ENCODE measurements at regions not wholly inside any gene's neighbourhood (a gene's known extent, or its start where the extent isn't known, plus 50 kb on each side); places are given as distances from the start of the nearest gene placed in this dataset.

DNA sequence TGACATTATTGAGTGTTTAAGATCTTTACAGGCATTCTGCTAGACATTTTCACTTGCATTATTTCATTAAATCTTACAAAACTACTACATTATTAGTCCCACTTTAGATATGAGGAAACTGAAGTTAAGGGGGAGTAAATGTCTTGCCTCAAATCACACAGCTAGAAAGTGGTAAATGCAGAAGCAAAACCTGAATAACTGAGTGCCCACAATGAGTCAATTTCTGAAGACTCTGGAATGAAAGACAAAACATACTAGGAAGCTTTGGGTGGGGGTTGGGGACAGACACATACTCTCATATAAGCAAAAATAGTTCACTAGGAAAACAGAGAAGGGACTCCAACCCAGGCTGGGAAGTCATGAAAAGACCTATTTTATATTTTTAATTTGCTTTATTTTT, 214.4 kb upstream of the LRATD1 start:
- Histone ChIP-seq H3K9me3 (replicated peaks) (peaks cover 12% of the 10 kb centered on the region), H3K36me3 (no peaks in the 10 kb centered on the region), H3K4me3 (no peak overlapping the region), H3K4me1 (no peaks in the 10 kb centered on the region), H3K27me3 (ENCODE audit: low read depth) (no peaks in the 10 kb centered on the region), H3K27ac (replicated peaks) (no peak overlapping the region)
- no peak for TF ChIP-seq CTCF (IDR thresholded peaks at IDR 0.05; ENCODE audit: borderline replicate concordance)
- no peak for DNase-seq
- intact Hi-C loops (cut with micrococcal nuclease): no loop called here

- Histone ChIP-seq H3K9me3 (replicated peaks) (no peaks in the 10 kb centered on the region), H3K4me3 (no peak overlapping the region), H3K27me3 (ENCODE audit: low read depth) (no peaks in the 10 kb centered on the region), H3K36me3 (no peaks in the 10 kb centered on the region), H3K4me1 (no peaks in the 10 kb centered on the region), H3K27ac (replicated peaks) (no peak overlapping the region)
- no peak for TF ChIP-seq CTCF (IDR thresholded peaks at IDR 0.05; ENCODE audit: borderline replicate concordance)
- intact Hi-C loops (cut with micrococcal nuclease): no loop called here
- no peak for DNase-seq
Measured at GRCh38 chr2:14420851-14421250, 211.7 kb upstream of the LRATD1 start.

- H3K4me3 ChIP-seq: no peak overlapping the region
- H3K4me1 ChIP-seq: no peaks in the 10 kb centered on the region
- intact Hi-C loops (cut with micrococcal nuclease): no loop called here
- no peak for TF ChIP-seq CTCF (IDR thresholded peaks at IDR 0.05; ENCODE audit: borderline replicate concordance)
- no peaks in the 10 kb centered on the region for H3K27me3 ChIP-seq (ENCODE audit: low read depth)
- H3K36me3 ChIP-seq: no peaks in the 10 kb centered on the region
- DNase-seq: no peak
- no peaks in the 10 kb centered on the region for H3K9me3 ChIP-seq (replicated peaks)
- H3K27ac ChIP-seq (replicated peaks): no peak overlapping the region
Measured at GRCh38 chr2:14422426-14422825, 210.1 kb upstream of the LRATD1 start.

GRCh38 chr2:14423145-14423906, 209.2 kb upstream of the LRATD1 start:
- Histone ChIP-seq H3K4me1 (no peaks in the 10 kb centered on the region), H3K27ac (replicated peaks) (no peak overlapping the region)

More at GRCh38 chr2:14423145-14423906, 209.2 kb upstream of the LRATD1 start:
- no peaks in the 10 kb centered on the region for H3K36me3 ChIP-seq
- no peak for DNase-seq
- no peak overlapping the region for H3K4me3 ChIP-seq
- H3K9me3 ChIP-seq (replicated peaks): no peaks in the 10 kb centered on the region
- no peak for TF ChIP-seq CTCF (IDR thresholded peaks at IDR 0.05; ENCODE audit: borderline replicate concordance)
- intact Hi-C loops (cut with micrococcal nuclease): no loop called here
- no peaks in the 10 kb centered on the region for H3K27me3 ChIP-seq (ENCODE audit: low read depth)

Measured in left ventricle myocardium inferior (tissue), 1 donor.